HepG2 (cell line): ENCODE measurements at regions not wholly inside any gene's neighbourhood (a gene's known extent, or its start where the extent isn't known, plus 50 kb on each side); places are given as distances from the start of the nearest gene placed in this dataset.

ENCODE experiments used
- ATAC-seq: fragments of 200-7000 bp; cut with Tn5 transposase; 3 replicates; pipeline ENCODE4 v1.9.1; 2020; ENCODE audit warnings: mild to moderate bottlenecking, moderate library complexity
- BruUV-seq: library from RNA; stranded (reverse); fragments of 400-500 nt; replicated peaks from 2 replicates; lab custom pipeline; 2021; lab: Mats Ljungman, UMichigan
- CTCF ChIA-PET: fragments of 300-600 bp; formaldehyde crosslinking; extraction: SDS; loops from one replicate; lab custom pipeline; 2021; ENCODE audit warnings: low total read pairs, inconsistent platforms, low intra/inter-chr PET ratio; lab: Yijun Ruan, JAX
- POLR2A ChIA-PET: fragments of 350-600 bp; sonication (Branson Sonifier 250); formaldehyde crosslinking; loops from one replicate; lab custom pipeline; 2020; ENCODE audit warnings: antibody characterized with exemption, inconsistent platforms; lab: Yijun Ruan, JAX
- DNase-seq: peaks from one replicate; pipeline ENCODE4 v3.0.0-alpha.2; 2015; ENCODE audit warnings: low spot score
- FAIRE-seq: peaks from 3 replicates; lab custom pipeline; 2011; peaks lifted over from hg19 to GRCh38; lab: Jason Lieb, UNC
- H2AFZ ChIP-seq: one replicate; pipeline ENCODE4 v1.6.1; 2011; ENCODE audit warnings: low read length, inconsistent platforms
- H3K27ac ChIP-seq: fragments of 300-600 bp; 3 replicates; pipeline ENCODE4 v1.8.0; 2011; ENCODE audit warnings: mixed run types, mild to moderate bottlenecking, mixed read lengths, low read length, inconsistent platforms; ENCODE audit not compliant: insufficient read depth; ENCODE audit errors: extremely low read length
- H3K27me3 ChIP-seq, 2 experiments: fragments of 200-600 bp in 1 of 2; 2 replicates in 1 of 2; 3 replicates in 1 of 2; pipeline versions ENCODE4 v1.6.0 to v1.8.0; 2011; ENCODE audit warnings: low read length in 2 of 2, mild to moderate bottlenecking in 2 of 2, moderate library complexity in 2 of 2, inconsistent platforms in 1 of 2; ENCODE audit not compliant: insufficient read depth in 2 of 2, control insufficient read depth in 1 of 2
- H3K36me3 ChIP-seq, 2 experiments: fragments of 200-600 bp in 1 of 2; replicated peaks in 1 of 2; 2 replicates in 1 of 2; 3 replicates in 1 of 2; pipeline versions ENCODE4 v1.5.1 to v1.8.0; 2011; ENCODE audit warnings: low read length in 2 of 2, inconsistent platforms in 1 of 2; ENCODE audit not compliant: insufficient read depth in 2 of 2, control insufficient read depth in 1 of 2
- H3K4me1 ChIP-seq: 2 replicates; pipeline ENCODE4 v1.5.1; 2012; ENCODE audit warnings: low read length, inconsistent platforms; ENCODE audit not compliant: insufficient read depth
- H3K4me2 ChIP-seq: 2 replicates; pipeline ENCODE4 v1.6.0; 2011; ENCODE audit warnings: low read depth, low read length, inconsistent platforms
- H3K4me3 ChIP-seq, 3 experiments: fragments of 200-600 bp in 1 of 3; sonication (generic), shearing (Covaris generic) in 1 of 3; replicated peaks in 1 of 3; 2 replicates each; pipeline ENCODE4 v1.5.1; 2011 to 2016; ENCODE audit warnings: low read length in 3 of 3, inconsistent platforms in 2 of 3, low read depth in 2 of 3, mild to moderate bottlenecking in 2 of 3, control low read depth in 1 of 3, mixed read lengths in 1 of 3; ENCODE audit not compliant: insufficient read depth in 1 of 3
- H3K79me2 ChIP-seq: one replicate; pipeline ENCODE4 v1.6.1; 2011; ENCODE audit warnings: low read length, inconsistent platforms; ENCODE audit not compliant: insufficient read depth
- H3K9ac ChIP-seq: 2 replicates; pipeline ENCODE4 v1.6.0; 2011; ENCODE audit warnings: mild to moderate bottlenecking, low read depth, low read length, inconsistent platforms; ENCODE audit not compliant: insufficient read depth
- H3K9me3 ChIP-seq: 2 replicates; pipeline ENCODE4 v1.5.1; 2012; ENCODE audit warnings: mild to moderate bottlenecking, low read length
- H4K20me1 ChIP-seq: 2 replicates; pipeline ENCODE4 v1.6.0; 2011; ENCODE audit warnings: inconsistent platforms, mild to moderate bottlenecking, low read length, moderate library complexity; ENCODE audit not compliant: insufficient read depth
- ARID4A ChIP-seq: sonication (generic); formaldehyde crosslinking; IDR thresholded peaks from 2 replicates; pipeline ENCODE4 v1.5.0; 2020; ENCODE audit warnings: mild to moderate bottlenecking, missing genetic modification reagents, borderline replicate concordance
- CREM ChIP-seq, 2 experiments: sonication (generic) in 1 of 2; formaldehyde crosslinking in 1 of 2; IDR thresholded peaks; 2 replicates each; pipeline versions ENCODE4 v1.4.0 to v1.6.1; 2016 to 2020; ENCODE audit warnings: antibody characterized with exemption in 1 of 2, mild to moderate bottlenecking in 1 of 2, missing genetic modification reagents in 1 of 2
- NCOA1 ChIP-seq: sonication (generic); formaldehyde crosslinking; IDR thresholded peaks from 2 replicates; pipeline ENCODE4 v1.9.0; 2021; ENCODE audit warnings: missing genetic modification reagents
- SMC3 ChIP-seq: IDR thresholded peaks from 2 replicates; pipeline ENCODE4 v1.6.1; 2011; ENCODE audit warnings: low read length, improper control_type of control experiment
- SOX13 ChIP-seq, 3 experiments: fragments of 450-650 bp in 1 of 3; sonication (generic) in 1 of 3; formaldehyde crosslinking in 1 of 3; IDR thresholded peaks in 2 of 3; conservative IDR thresholded peaks in 1 of 3; 2 replicates each; pipeline versions ENCODE4 v1.5.0 to v1.6.1; 2016 to 2020; ENCODE audit warnings: antibody characterized with exemption in 1 of 3, mild to moderate bottlenecking in 1 of 3, missing compliant biosample characterization in 1 of 3, missing genetic modification reagents in 1 of 3, moderate library complexity in 1 of 3
- ZNF280B ChIP-seq: sonication (generic); formaldehyde crosslinking; IDR thresholded peaks from 2 replicates; pipeline ENCODE4 v1.5.0; 2020; ENCODE audit warnings: missing genetic modification reagents, mild to moderate bottlenecking, borderline replicate concordance
- ZNF33B ChIP-seq: sonication (generic); formaldehyde crosslinking; IDR thresholded peaks from 2 replicates; pipeline ENCODE4 v1.5.1; 2020; ENCODE audit warnings: mild to moderate bottlenecking, missing genetic modification reagents
- ZNF768 ChIP-seq: sonication (generic); formaldehyde crosslinking; IDR thresholded peaks from 2 replicates; pipeline ENCODE4 v1.4.0; 2020; ENCODE audit warnings: missing genetic modification reagents
- WGBS: methylation state at CpG from one replicate; pipeline ENCODE4 v1.1.6; 2017; ENCODE audit warnings: low lambda C conversion rate; 5-methylcytosine and 5-hydroxymethylcytosine counted together
- in situ Hi-C: cut with HindIII; loops from 2 replicates; pipeline ENCODE4 v1.10.0; 2017; ENCODE audit warnings: low pct_unique_long_range_greater_than_20kb; ENCODE audit not compliant: extremely low pct_ligation_motif_present
- intact Hi-C: fragments of 100-400 bp; cut with micrococcal nuclease; formaldehyde crosslinking; loops from one replicate; pipeline ENCODE4 v1.10.0; 2022; ENCODE audit not compliant: unreplicated experiment

GRCh38 chr5:133892774-133893173 is 75.7 kb downstream of the C5orf15 start:
- H3K9me3 ChIP-seq, result no peaks in the 10 kb centered on the region
- H3K4me3 ChIP-seq, result no peak overlapping the region
- no CpG with 5 or more reads among the region's 3 CpGs for WGBS
- H2AFZ ChIP-seq, result no peak overlapping the region
- no peak overlapping the region for H3K27ac ChIP-seq
- H3K79me2 ChIP-seq, result no peaks in the 10 kb centered on the region
- intact Hi-C loops (no loop called here), in situ Hi-C loops (no loop called here)
- no peak overlapping the region for H3K9ac ChIP-seq
- peaks cover 0 to 4% of the 10 kb centered on the region in 2 experiments; a peak in 1 of 5 replicates for H3K27me3 ChIP-seq
- ChIA-PET CTCF (no interaction called here), POLR2A (no interaction called here)
- no TSS peak for BruUV-seq
- DNase-seq, result no peak
- no peak overlapping the region for H3K4me2 ChIP-seq
- TF ChIP-seq ZNF33B (CRISPR knock-in tag) (no peak), SMC3 (no peak), SOX13 (IDR thresholded peaks at IDR 0.05) (no peak), SOX13 (CRISPR knock-in tag; conservative IDR thresholded peaks at IDR 0.05 in 1 of 2, IDR thresholded peaks at IDR 0.05 in 1 of 2) (no peak), NCOA1 (CRISPR knock-in tag) (no peak), ZNF768 (CRISPR knock-in tag) (no peak), CREM (IDR thresholded peaks at IDR 0.05) (no peak), CREM (CRISPR knock-in tag; IDR thresholded peaks at IDR 0.05) (no peak), ZNF280B (CRISPR knock-in tag) (no peak), ARID4A (CRISPR knock-in tag) (no peak)
- H4K20me1 ChIP-seq, result no peaks in the 10 kb centered on the region
- no peak for FAIRE-seq
- no peak for ATAC-seq
- H3K36me3 ChIP-seq, result no peaks in the 10 kb centered on the region
- no peaks in the 10 kb centered on the region for H3K4me1 ChIP-seq
